ENCODE measurements at regions not wholly inside any gene's neighbourhood (a gene's known extent, or its start where the extent isn't known, plus 50 kb on each side); places are given as distances from the start of the nearest gene placed in this dataset.

DNA sequence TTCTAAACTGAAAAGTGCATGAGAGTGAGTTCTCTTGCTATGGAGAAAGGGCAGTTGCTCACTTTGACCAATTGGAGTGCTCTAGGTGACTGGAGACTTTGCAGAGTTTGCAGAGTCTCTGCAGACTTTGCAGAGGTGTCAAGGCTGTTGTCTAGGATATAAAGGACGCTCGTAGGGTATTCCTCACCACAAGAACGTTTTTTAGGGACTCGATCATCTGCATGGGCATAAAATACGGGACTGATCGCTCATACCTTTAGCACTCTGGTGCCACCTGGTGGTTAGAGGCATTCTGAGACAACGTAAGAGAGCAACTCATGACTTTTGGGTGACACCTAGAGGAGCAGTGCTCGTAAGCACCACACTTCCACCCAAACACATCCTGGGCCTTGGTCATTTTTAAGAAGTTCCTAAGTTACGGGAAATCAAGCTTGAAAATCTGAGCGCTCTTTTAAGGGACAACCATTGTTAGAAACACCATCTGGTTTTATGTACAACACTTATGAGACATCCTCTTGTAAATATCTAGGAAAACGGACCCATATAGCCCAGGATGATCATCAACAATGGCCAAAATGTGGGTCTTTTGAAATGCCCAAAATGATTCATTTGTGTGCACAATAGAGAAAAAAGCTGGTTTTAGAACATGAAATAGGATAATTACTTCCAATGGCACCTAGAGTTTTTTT, 51.6 kb upstream of the XCR1 start:
- TF ChIP-seq, protein P1, sequence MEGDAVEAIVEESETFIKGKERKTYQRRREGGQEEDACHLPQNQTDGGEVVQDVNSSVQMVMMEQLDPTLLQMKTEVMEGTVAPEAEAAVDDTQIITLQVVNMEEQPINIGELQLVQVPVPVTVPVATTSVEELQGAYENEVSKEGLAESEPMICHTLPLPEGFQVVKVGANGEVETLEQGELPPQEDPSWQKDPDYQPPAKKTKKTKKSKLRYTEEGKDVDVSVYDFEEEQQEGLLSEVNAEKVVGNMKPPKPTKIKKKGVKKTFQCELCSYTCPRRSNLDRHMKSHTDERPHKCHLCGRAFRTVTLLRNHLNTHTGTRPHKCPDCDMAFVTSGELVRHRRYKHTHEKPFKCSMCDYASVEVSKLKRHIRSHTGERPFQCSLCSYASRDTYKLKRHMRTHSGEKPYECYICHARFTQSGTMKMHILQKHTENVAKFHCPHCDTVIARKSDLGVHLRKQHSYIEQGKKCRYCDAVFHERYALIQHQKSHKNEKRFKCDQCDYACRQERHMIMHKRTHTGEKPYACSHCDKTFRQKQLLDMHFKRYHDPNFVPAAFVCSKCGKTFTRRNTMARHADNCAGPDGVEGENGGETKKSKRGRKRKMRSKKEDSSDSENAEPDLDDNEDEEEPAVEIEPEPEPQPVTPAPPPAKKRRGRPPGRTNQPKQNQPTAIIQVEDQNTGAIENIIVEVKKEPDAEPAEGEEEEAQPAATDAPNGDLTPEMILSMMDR (IDR thresholded peaks at IDR 0.05; ENCODE audit: poor library complexity, severe bottlenecking) = peak; percentile 99
- no peak for TF ChIP-seq EZH2 (IDR thresholded peaks at IDR 0.05; ENCODE audit: borderline replicate concordance, insufficient read depth, low read length, poor library complexity, severe bottlenecking)
- TF ChIP-seq RAD21 (conservative IDR thresholded peaks at IDR 0.05) = peak; percentile 93
